ENCODE measurements at regions not wholly inside any gene's neighbourhood (a gene's known extent, or its start where the extent isn't known, plus 50 kb on each side); places are given as distances from the start of the nearest gene placed in this dataset.

- in situ Hi-C loops (cut with HindIII; ENCODE audit: low pct_ligation_motif_present, low sequenced_read_pairs), result no loop called here
- no peak for DNase-seq
- H3K36me3 ChIP-seq (replicated peaks), result no peaks in the 10 kb centered on the region
- no peak overlapping the region for H3K4me3 ChIP-seq (ENCODE audit: low read depth, low read length)
- no peak for TF ChIP-seq CTCF (IDR thresholded peaks at IDR 0.05; ENCODE audit: low read depth, low read length, missing control alignments)
- no peaks in the 10 kb centered on the region for H3K27me3 ChIP-seq (replicated peaks)
- H3K27ac ChIP-seq, result no peak overlapping the region
Measured at GRCh38 chr14:101495284-101495683, 66.0 kb upstream of the DIO3 start.

GRCh38 chr14:101495827-101496775, 65.2 kb upstream of the DIO3 start:
- in situ Hi-C loops (cut with HindIII; ENCODE audit: low pct_ligation_motif_present, low sequenced_read_pairs), result no loop called here
- H3K27me3 ChIP-seq (replicated peaks), result no peaks in the 10 kb centered on the region
- H3K4me3 ChIP-seq (ENCODE audit: low read depth, low read length), result no peak overlapping the region
- DNase-seq, result no peak
- TF ChIP-seq CTCF (IDR thresholded peaks at IDR 0.05; ENCODE audit: low read depth, low read length, missing control alignments), result no peak
- H3K27ac ChIP-seq, result no peak overlapping the region
- no peaks in the 10 kb centered on the region for H3K36me3 ChIP-seq (replicated peaks)

GRCh38 chr14:101496776-101497683, 64.3 kb upstream of the DIO3 start:
- no peak for TF ChIP-seq CTCF (IDR thresholded peaks at IDR 0.05; ENCODE audit: low read depth, low read length, missing control alignments)
- no peak overlapping the region for H3K27ac ChIP-seq
- H3K27me3 ChIP-seq (replicated peaks), result no peaks in the 10 kb centered on the region
- DNase-seq, result no peak
- no peaks in the 10 kb centered on the region for H3K36me3 ChIP-seq (replicated peaks)
- H3K4me3 ChIP-seq (ENCODE audit: low read depth, low read length), result no peak overlapping the region
- in situ Hi-C loops (cut with HindIII; ENCODE audit: low pct_ligation_motif_present, low sequenced_read_pairs), result no loop called here

- Histone ChIP-seq H3K4me3 (ENCODE audit: low read depth, low read length) (no peak overlapping the region), H3K36me3 (replicated peaks) (no peaks in the 10 kb centered on the region), H3K27ac (no peak overlapping the region), H3K27me3 (replicated peaks) (no peaks in the 10 kb centered on the region)
- no peak for DNase-seq
- TF ChIP-seq CTCF (IDR thresholded peaks at IDR 0.05; ENCODE audit: low read depth, low read length, missing control alignments), result no peak
- in situ Hi-C loops (cut with HindIII; ENCODE audit: low pct_ligation_motif_present, low sequenced_read_pairs), result no loop called here
Measured at GRCh38 chr14:101497684-101498525, 63.4 kb upstream of the DIO3 start.

GRCh38 chr14:101498526-101498860, 62.8 kb upstream of the DIO3 start:
- in situ Hi-C loops (cut with HindIII; ENCODE audit: low pct_ligation_motif_present, low sequenced_read_pairs), result no loop called here
- Histone ChIP-seq H3K27me3 (replicated peaks) (no peaks in the 10 kb centered on the region), H3K36me3 (replicated peaks) (no peaks in the 10 kb centered on the region), H3K4me3 (ENCODE audit: low read depth, low read length) (no peak overlapping the region), H3K27ac (no peak overlapping the region)
- no peak for DNase-seq
- TF ChIP-seq CTCF (IDR thresholded peaks at IDR 0.05; ENCODE audit: low read depth, low read length, missing control alignments), result no peak

Measured in brain microvascular endothelial cell (primary cell).